Sigmoid colon (tissue), 6 donors: ENCODE measurements at regions not wholly inside any gene's neighbourhood (a gene's known extent, or its start where the extent isn't known, plus 50 kb on each side); places are given as distances from the start of the nearest gene placed in this dataset.

Experiments
- DNase-seq: peaks from one replicate; pipeline ENCODE4 v3.0.0-alpha.2; 2019
- H3K27ac ChIP-seq, 4 donors: fragments of 200-600 bp; sonication (generic); one replicate each; pipeline ENCODE4 v1.5.1; 2016 to 2019; ENCODE audit warnings: mild to moderate bottlenecking in 1 of 4
- H3K27me3 ChIP-seq, 3 donors: fragments of 200-600 bp; sonication (generic); one replicate each; pipeline ENCODE4 v1.5.1; 2019; ENCODE audit warnings: mild to moderate bottlenecking in 1 of 3
- H3K36me3 ChIP-seq, 4 donors: fragments of 200-600 bp; sonication (generic); one replicate each; pipeline ENCODE4 v1.5.1; 2016 to 2019
- H3K4me1 ChIP-seq, 4 donors: fragments of 200-600 bp; sonication (generic); one replicate each; pipeline ENCODE4 v1.5.1; 2017 to 2019
- H3K4me3 ChIP-seq, 4 donors: fragments of 200-600 bp; sonication (generic); one replicate each; pipeline ENCODE4 v1.5.1; 2017 to 2019; ENCODE audit warnings: mild to moderate bottlenecking in 2 of 4, moderate library complexity in 1 of 4
- H3K9me3 ChIP-seq, 4 donors: fragments of 200-600 bp in 3 of 4; sonication (generic) in 3 of 4; one replicate each; pipeline versions ENCODE4 v1.5.1 to v1.6.1; 2013 to 2019
- EP300 ChIP-seq, 4 donors: sonication (generic); formaldehyde crosslinking; IDR thresholded peaks; one replicate each; pipeline ENCODE4 v1.6.1; 2017; ENCODE audit warnings: antibody characterized with exemption in 4 of 4
- POLR2A ChIP-seq, 2 donors: fragments of 450-650 bp; IDR thresholded peaks; one replicate each; pipeline ENCODE4 v1.6.1; 2016; ENCODE audit warnings: antibody characterized with exemption in 2 of 2, mild to moderate bottlenecking in 2 of 2, moderate library complexity in 2 of 2
- POLR2AphosphoS5 ChIP-seq, 4 donors: sonication (generic); formaldehyde crosslinking; IDR thresholded peaks; one replicate each; pipeline ENCODE4 v1.6.1; 2017; ENCODE audit warnings: antibody characterized with exemption in 4 of 4
- WGBS, 2 donors: extraction: QIAGEN DNeasy Blood & Tissue Kit; methylation state at CpG; one replicate each; pipeline ENCODE4 v1.1.7; 2013; 5-methylcytosine and 5-hydroxymethylcytosine counted together
- intact Hi-C: fragments of 100-400 bp; cut with DNase I; formaldehyde crosslinking; loops from one replicate; pipeline ENCODE4 v1.15.1; 2023
- TF ChIP-seq, protein P1 (sequence below), 4 experiments: fragments of 450-650 bp in 3 of 4; fragments of 200-600 bp in 1 of 4; IDR thresholded peaks; one replicate each; pipeline ENCODE4 v1.5.1; 2016 to 2019; ENCODE audit warnings: antibody characterized with exemption in 4 of 4, mild to moderate bottlenecking in 3 of 4, moderate library complexity in 2 of 4
- donor health status: healthy with polysubstance abuse.
- donor health status: healthy.

DNA sequence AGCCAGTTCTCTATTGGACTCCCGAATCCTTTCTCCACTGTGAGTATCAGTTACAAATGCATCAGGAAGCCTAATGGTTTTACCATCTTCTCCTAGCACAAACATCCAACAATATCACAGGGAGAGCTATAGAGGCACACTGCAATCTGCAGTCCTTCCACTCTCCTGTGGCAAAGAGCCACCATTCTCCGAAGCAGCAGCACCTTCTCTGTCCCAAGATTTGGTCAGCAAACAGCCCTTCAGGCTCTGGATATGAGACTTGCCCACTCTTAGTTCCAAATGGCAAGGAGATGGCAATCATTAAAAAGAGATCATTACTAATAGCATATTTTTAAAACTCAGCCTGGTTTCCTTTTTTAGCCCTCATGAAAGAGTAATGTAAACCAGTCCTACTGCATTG is 223.4 kb downstream of the HS3ST3A1 start:
- H3K27me3 ChIP-seq, result no peaks in the 10 kb centered on the region
- H3K9me3 ChIP-seq, result no peaks in the 10 kb centered on the region
- WGBS, 2 donors, result 82 to 84% methylated on average over 2 of the region's 2 CpGs
- intact Hi-C loops, result no loop called here
- H3K4me1 ChIP-seq, result no peaks in the 10 kb centered on the region
- TF ChIP-seq POLR2AphosphoS5 (IDR thresholded peaks at IDR 0.05) (no peak), EP300 (IDR thresholded peaks at IDR 0.05) (no peak), POLR2A (IDR thresholded peaks at IDR 0.05) (no peak)
- TF ChIP-seq, protein P1, sequence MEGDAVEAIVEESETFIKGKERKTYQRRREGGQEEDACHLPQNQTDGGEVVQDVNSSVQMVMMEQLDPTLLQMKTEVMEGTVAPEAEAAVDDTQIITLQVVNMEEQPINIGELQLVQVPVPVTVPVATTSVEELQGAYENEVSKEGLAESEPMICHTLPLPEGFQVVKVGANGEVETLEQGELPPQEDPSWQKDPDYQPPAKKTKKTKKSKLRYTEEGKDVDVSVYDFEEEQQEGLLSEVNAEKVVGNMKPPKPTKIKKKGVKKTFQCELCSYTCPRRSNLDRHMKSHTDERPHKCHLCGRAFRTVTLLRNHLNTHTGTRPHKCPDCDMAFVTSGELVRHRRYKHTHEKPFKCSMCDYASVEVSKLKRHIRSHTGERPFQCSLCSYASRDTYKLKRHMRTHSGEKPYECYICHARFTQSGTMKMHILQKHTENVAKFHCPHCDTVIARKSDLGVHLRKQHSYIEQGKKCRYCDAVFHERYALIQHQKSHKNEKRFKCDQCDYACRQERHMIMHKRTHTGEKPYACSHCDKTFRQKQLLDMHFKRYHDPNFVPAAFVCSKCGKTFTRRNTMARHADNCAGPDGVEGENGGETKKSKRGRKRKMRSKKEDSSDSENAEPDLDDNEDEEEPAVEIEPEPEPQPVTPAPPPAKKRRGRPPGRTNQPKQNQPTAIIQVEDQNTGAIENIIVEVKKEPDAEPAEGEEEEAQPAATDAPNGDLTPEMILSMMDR (IDR thresholded peaks at IDR 0.05), result no peak
- H3K27ac ChIP-seq, result no peak overlapping the region
- no peak for DNase-seq
- no peaks in the 10 kb centered on the region for H3K36me3 ChIP-seq
- no peak overlapping the region for H3K4me3 ChIP-seq

DNA sequence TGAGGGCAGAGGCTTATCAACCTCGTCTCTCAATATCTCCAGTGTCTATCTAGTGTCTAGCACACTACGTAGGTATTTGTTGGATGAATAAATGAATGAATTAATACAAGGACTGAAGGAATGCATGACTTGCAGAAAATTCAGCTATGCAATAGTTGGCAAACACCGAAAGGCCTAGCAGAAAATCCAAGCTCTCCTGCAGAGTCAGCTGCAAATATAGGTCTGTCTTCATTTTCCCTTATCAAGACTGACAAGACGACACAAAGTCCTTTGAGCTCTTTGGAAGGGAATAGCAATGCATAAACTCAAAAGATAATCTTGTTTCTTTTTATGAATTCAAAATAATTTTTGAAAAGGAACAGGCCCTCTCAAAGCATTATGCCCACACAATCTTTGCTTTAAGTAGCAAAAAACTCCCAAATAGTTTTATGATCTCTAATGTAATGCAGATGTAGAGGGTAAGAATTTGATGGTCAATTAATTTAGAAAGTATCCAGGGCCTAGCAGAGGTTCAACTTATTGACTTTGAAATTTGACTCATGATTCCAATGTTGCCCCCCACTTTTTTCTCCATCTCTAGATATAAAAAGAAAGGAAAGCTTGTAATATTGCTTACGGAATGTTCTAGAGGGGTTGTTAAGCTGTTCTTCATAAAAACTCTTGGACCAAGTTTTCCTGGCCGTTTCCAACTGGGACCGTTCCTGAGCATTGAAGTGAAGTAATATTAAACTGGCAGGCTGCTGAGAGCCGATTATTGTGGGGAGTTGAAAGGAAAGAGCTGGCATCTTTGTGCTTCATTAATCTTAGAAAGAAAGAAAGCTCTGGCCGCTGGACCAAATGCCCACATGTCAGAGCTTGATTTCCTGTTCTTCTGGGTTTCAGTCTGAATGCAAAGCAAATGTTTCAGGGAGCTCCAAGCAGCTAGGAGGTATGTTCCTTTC is 227.3 kb downstream of the HS3ST3A1 start:
- no peaks in the 10 kb centered on the region for H3K27me3 ChIP-seq
- TF ChIP-seq, protein P1 (IDR thresholded peaks at IDR 0.05), result no peak
- TF ChIP-seq POLR2A (IDR thresholded peaks at IDR 0.05) (no peak), POLR2AphosphoS5 (IDR thresholded peaks at IDR 0.05) (no peak), EP300 (IDR thresholded peaks at IDR 0.05) (no peak)
- no peak overlapping the region for H3K27ac ChIP-seq
- H3K4me3 ChIP-seq, result no peak overlapping the region
- intact Hi-C loops, result no loop called here
- DNase-seq, result no peak
- no peaks in the 10 kb centered on the region for H3K4me1 ChIP-seq
- H3K36me3 ChIP-seq, result no peaks in the 10 kb centered on the region
- no peaks in the 10 kb centered on the region for H3K9me3 ChIP-seq
- WGBS, 2 donors, result 84 to 85% methylated on average over 9 of the region's 9 CpGs

DNA sequence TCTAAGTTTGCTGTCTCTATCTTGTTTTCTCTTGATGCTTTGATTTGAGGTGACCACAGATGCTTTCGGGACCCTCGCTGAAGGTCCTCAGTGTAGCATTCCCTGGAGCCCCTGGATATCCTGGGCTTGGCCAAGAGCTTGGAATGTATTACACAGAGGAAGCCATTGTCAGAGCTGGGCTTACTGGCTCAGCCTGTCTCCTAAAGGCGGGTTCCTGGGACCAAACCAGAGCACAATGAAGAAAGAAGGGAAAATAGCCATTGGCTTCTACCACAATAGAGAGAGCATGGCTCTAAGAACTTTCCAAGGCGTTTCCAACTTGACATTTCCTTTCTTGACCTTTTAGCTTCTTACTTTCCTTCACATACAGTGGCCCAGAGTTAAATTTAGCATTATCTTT is 229.3 kb downstream of the HS3ST3A1 start:
- no peak overlapping the region for H3K27ac ChIP-seq
- no peaks in the 10 kb centered on the region for H3K4me1 ChIP-seq
- no peaks in the 10 kb centered on the region for H3K9me3 ChIP-seq
- intact Hi-C loops, result no loop called here
- 83 to 88% methylated on average over 4 of the region's 4 CpGs for WGBS, 2 donors
- TF ChIP-seq POLR2A (IDR thresholded peaks at IDR 0.05) (no peak), POLR2AphosphoS5 (IDR thresholded peaks at IDR 0.05) (no peak), EP300 (IDR thresholded peaks at IDR 0.05) (no peak)
- TF ChIP-seq, protein P1 (IDR thresholded peaks at IDR 0.05), result no peak
- H3K27me3 ChIP-seq, result no peaks in the 10 kb centered on the region
- no peak overlapping the region for H3K4me3 ChIP-seq
- H3K36me3 ChIP-seq, result no peaks in the 10 kb centered on the region
- DNase-seq, result no peak

DNA sequence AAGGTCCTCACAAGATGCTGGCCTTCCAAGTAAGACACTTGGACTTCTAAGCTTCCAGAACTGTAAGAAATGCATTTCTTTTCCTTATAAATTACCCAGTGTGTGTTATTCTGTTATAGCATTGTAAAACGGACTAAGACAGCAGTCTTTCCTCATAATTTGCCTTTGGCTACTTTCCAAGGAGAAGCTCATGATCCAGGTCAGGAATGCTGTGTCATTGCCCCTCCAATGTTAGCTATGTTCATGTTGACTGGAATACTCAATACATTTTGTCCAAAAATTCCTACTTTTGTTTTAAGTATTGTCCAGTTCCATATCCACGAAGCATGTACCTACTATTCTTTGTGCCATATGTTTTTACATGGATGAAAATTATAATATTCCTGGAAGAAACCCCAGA is 234.6 kb downstream of the HS3ST3A1 start:
- Histone ChIP-seq H3K9me3 (no peaks in the 10 kb centered on the region), H3K36me3 (no peaks in the 10 kb centered on the region), H3K4me3 (no peak overlapping the region), H3K4me1 (no peaks in the 10 kb centered on the region), H3K27ac (no peak overlapping the region), H3K27me3 (no peaks in the 10 kb centered on the region)
- intact Hi-C loops, result no loop called here
- DNase-seq, result no peak
- TF ChIP-seq EP300 (IDR thresholded peaks at IDR 0.05), result no peak
- TF ChIP-seq, protein P1 (IDR thresholded peaks at IDR 0.05), result no peak
- TF ChIP-seq POLR2AphosphoS5 (IDR thresholded peaks at IDR 0.05), result no peak
- no peak for TF ChIP-seq POLR2A (IDR thresholded peaks at IDR 0.05)
- WGBS, 2 donors, result 44 to 67% methylated on average over 2 of the region's 2 CpGs
